22Rv1 (cell line): ENCODE measurements at regions not wholly inside any gene's neighbourhood (a gene's known extent, or its start where the extent isn't known, plus 50 kb on each side); places are given as distances from the start of the nearest gene placed in this dataset.

Experiments
- ZFX ChIP-seq: fragments of 450-650 bp; IDR thresholded peaks from 2 replicates; pipeline ENCODE4 v1.6.1; 2017; ENCODE audit warnings: antibody characterized with exemption, borderline replicate concordance
- TF ChIP-seq, protein P1 (sequence below): fragments of 450-650 bp; IDR thresholded peaks from 2 replicates; pipeline ENCODE4 v1.5.1; 2017; ENCODE audit warnings: mild to moderate bottlenecking

DNA sequence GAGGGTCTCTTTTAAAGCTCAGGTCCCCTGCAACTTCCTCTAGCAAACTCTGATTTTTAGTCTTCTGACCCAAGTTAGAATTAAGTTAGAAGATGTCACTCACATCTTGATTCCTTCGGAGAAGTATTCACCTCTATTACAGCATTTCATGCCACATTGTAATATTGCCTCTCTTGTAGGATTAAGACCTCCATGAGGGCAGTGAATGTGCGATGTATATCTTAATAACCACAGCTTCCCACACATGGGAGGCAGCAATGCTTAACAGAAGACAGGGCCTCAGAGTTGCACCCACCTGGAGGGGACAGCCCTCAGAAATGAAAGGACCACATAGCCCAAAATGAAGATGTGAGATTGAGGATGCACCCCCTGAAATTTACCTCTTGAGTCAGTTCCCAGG, 270.3 kb downstream of the HTR7 start:
- TF ChIP-seq, protein P1, sequence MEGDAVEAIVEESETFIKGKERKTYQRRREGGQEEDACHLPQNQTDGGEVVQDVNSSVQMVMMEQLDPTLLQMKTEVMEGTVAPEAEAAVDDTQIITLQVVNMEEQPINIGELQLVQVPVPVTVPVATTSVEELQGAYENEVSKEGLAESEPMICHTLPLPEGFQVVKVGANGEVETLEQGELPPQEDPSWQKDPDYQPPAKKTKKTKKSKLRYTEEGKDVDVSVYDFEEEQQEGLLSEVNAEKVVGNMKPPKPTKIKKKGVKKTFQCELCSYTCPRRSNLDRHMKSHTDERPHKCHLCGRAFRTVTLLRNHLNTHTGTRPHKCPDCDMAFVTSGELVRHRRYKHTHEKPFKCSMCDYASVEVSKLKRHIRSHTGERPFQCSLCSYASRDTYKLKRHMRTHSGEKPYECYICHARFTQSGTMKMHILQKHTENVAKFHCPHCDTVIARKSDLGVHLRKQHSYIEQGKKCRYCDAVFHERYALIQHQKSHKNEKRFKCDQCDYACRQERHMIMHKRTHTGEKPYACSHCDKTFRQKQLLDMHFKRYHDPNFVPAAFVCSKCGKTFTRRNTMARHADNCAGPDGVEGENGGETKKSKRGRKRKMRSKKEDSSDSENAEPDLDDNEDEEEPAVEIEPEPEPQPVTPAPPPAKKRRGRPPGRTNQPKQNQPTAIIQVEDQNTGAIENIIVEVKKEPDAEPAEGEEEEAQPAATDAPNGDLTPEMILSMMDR = no peak
- TF ChIP-seq ZFX = no peak
